ENCODE measurements at regions not wholly inside any gene's neighbourhood (a gene's known extent, or its start where the extent isn't known, plus 50 kb on each side); places are given as distances from the start of the nearest gene placed in this dataset.
"Not testable (repeated sequence)": the region's sequence is repeated elsewhere in the genome, so short reads cannot be mapped to it uniquely, and the experiment has no call there.

- in situ Hi-C loops (cut with HindIII; ENCODE audit: low pct_unique_long_range_greater_than_20kb, low sequenced_read_pairs), result no loop called here
- no peak for DNase-seq (ENCODE audit: low read depth, low spot score)
Measured at GRCh38 chr4:160316036-160316435, 1213.2 kb downstream of the RAPGEF2 start.

- no peak for DNase-seq (ENCODE audit: low read depth, low spot score)
- in situ Hi-C loops (cut with HindIII; ENCODE audit: low pct_unique_long_range_greater_than_20kb, low sequenced_read_pairs), result no loop called here
Measured at GRCh38 chr4:160318567-160319220, 1215.8 kb downstream of the RAPGEF2 start.

- in situ Hi-C loops (cut with HindIII; ENCODE audit: low pct_unique_long_range_greater_than_20kb, low sequenced_read_pairs), result no loop called here
- DNase-seq (ENCODE audit: low read depth, low spot score), result peak; percentile 46
Measured at GRCh38 chr4:160319221-160319867, 1216.5 kb downstream of the RAPGEF2 start.

- in situ Hi-C loops (cut with HindIII; ENCODE audit: low pct_unique_long_range_greater_than_20kb, low sequenced_read_pairs), result no loop called here
- no peak for DNase-seq (ENCODE audit: low read depth, low spot score)
Measured at GRCh38 chr4:160319868-160320260, 1217.0 kb downstream of the RAPGEF2 start.

- DNase-seq (ENCODE audit: low read depth, low spot score), result no peak
- in situ Hi-C loops (cut with HindIII; ENCODE audit: low pct_unique_long_range_greater_than_20kb, low sequenced_read_pairs), result no loop called here
Measured at GRCh38 chr4:160326110-160326509, 1223.2 kb downstream of the RAPGEF2 start.

- in situ Hi-C loops (cut with HindIII; ENCODE audit: low pct_unique_long_range_greater_than_20kb, low sequenced_read_pairs), result no loop called here
- DNase-seq (ENCODE audit: low read depth, low spot score), result no peak
Measured at GRCh38 chr4:160347197-160347596, 1244.3 kb downstream of the RAPGEF2 start.

GRCh38 chr4:160350944-160351343 is 1248.1 kb downstream of the RAPGEF2 start:
- in situ Hi-C loops (cut with HindIII; ENCODE audit: low pct_unique_long_range_greater_than_20kb, low sequenced_read_pairs), result no loop called here
- no peak for DNase-seq (ENCODE audit: low read depth, low spot score)

- in situ Hi-C loops (cut with HindIII; ENCODE audit: low pct_unique_long_range_greater_than_20kb, low sequenced_read_pairs), result no loop called here
- DNase-seq (ENCODE audit: low read depth, low spot score), result no peak
Measured at GRCh38 chr4:160352637-160353036, 1249.8 kb downstream of the RAPGEF2 start.

GRCh38 chr4:160353548-160353947 is 1250.7 kb downstream of the RAPGEF2 start:
- in situ Hi-C loops (cut with HindIII; ENCODE audit: low pct_unique_long_range_greater_than_20kb, low sequenced_read_pairs), result no loop called here
- DNase-seq (ENCODE audit: low read depth, low spot score), result no peak

GRCh38 chr4:160362478-160362877 is 1259.6 kb downstream of the RAPGEF2 start:
- in situ Hi-C loops (cut with HindIII; ENCODE audit: low pct_unique_long_range_greater_than_20kb, low sequenced_read_pairs), result no loop called here

GRCh38 chr4:160364217-160364616 is 1261.3 kb downstream of the RAPGEF2 start:
- DNase-seq (ENCODE audit: low read depth, low spot score), result no peak
- in situ Hi-C loops (cut with HindIII; ENCODE audit: low pct_unique_long_range_greater_than_20kb, low sequenced_read_pairs), result no loop called here

More at GRCh38 chr4:160362478-160362877, 1259.6 kb downstream of the RAPGEF2 start:
- no peak for DNase-seq (ENCODE audit: low read depth, low spot score)

- in situ Hi-C loops (cut with HindIII; ENCODE audit: low pct_unique_long_range_greater_than_20kb, low sequenced_read_pairs); DNase-seq (ENCODE audit: low read depth, low spot score): not testable (repeated sequence)
Measured at GRCh38 chr4:160364665-160365064, 1261.8 kb downstream of the RAPGEF2 start.

GRCh38 chr4:160365383-160365782 is 1262.5 kb downstream of the RAPGEF2 start:
- DNase-seq (ENCODE audit: low read depth, low spot score); in situ Hi-C loops (cut with HindIII; ENCODE audit: low pct_unique_long_range_greater_than_20kb, low sequenced_read_pairs): not testable (repeated sequence)

GRCh38 chr4:160370046-160370445 is 1267.2 kb downstream of the RAPGEF2 start:
- no peak for DNase-seq (ENCODE audit: low read depth, low spot score)
- in situ Hi-C loops (cut with HindIII; ENCODE audit: low pct_unique_long_range_greater_than_20kb, low sequenced_read_pairs), result no loop called here

- in situ Hi-C loops (cut with HindIII; ENCODE audit: low pct_unique_long_range_greater_than_20kb, low sequenced_read_pairs), result no loop called here
- no peak for DNase-seq (ENCODE audit: low read depth, low spot score)
Measured at GRCh38 chr4:160371446-160371845, 1268.6 kb downstream of the RAPGEF2 start.

GRCh38 chr4:160372390-160372789 is 1269.5 kb downstream of the RAPGEF2 start:
- in situ Hi-C loops (cut with HindIII; ENCODE audit: low pct_unique_long_range_greater_than_20kb, low sequenced_read_pairs), result no loop called here
- no peak for DNase-seq (ENCODE audit: low read depth, low spot score)

GRCh38 chr4:160373911-160374310 is 1271.0 kb downstream of the RAPGEF2 start:
- no peak for DNase-seq (ENCODE audit: low read depth, low spot score)
- in situ Hi-C loops (cut with HindIII; ENCODE audit: low pct_unique_long_range_greater_than_20kb, low sequenced_read_pairs), result no loop called here

- in situ Hi-C loops (cut with HindIII; ENCODE audit: low pct_unique_long_range_greater_than_20kb, low sequenced_read_pairs), result no loop called here
- DNase-seq (ENCODE audit: low read depth, low spot score), result peak; percentile 3
Measured at GRCh38 chr4:160375772-160376452, 1273.0 kb downstream of the RAPGEF2 start.

GRCh38 chr4:160386846-160387245 is 1284.0 kb downstream of the RAPGEF2 start:
- in situ Hi-C loops (cut with HindIII; ENCODE audit: low pct_unique_long_range_greater_than_20kb, low sequenced_read_pairs), result no loop called here
- no peak for DNase-seq (ENCODE audit: low read depth, low spot score)

All from SK-MEL-5 (cell line).